ENCODE measurements at regions not wholly inside any gene's neighbourhood (a gene's known extent, or its start where the extent isn't known, plus 50 kb on each side); places are given as distances from the start of the nearest gene placed in this dataset.
"Not testable (repeated sequence)": the region's sequence is repeated elsewhere in the genome, so short reads cannot be mapped to it uniquely, and the experiment has no call there.

GRCh38 chr12:75748990-75749389 is 237.6 kb upstream of the KRR1 start:
- TF ChIP-seq, protein P1, sequence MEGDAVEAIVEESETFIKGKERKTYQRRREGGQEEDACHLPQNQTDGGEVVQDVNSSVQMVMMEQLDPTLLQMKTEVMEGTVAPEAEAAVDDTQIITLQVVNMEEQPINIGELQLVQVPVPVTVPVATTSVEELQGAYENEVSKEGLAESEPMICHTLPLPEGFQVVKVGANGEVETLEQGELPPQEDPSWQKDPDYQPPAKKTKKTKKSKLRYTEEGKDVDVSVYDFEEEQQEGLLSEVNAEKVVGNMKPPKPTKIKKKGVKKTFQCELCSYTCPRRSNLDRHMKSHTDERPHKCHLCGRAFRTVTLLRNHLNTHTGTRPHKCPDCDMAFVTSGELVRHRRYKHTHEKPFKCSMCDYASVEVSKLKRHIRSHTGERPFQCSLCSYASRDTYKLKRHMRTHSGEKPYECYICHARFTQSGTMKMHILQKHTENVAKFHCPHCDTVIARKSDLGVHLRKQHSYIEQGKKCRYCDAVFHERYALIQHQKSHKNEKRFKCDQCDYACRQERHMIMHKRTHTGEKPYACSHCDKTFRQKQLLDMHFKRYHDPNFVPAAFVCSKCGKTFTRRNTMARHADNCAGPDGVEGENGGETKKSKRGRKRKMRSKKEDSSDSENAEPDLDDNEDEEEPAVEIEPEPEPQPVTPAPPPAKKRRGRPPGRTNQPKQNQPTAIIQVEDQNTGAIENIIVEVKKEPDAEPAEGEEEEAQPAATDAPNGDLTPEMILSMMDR (conservative IDR thresholded peaks at IDR 0.05; ENCODE audit: low read length), result not testable (repeated sequence)
- TF ChIP-seq EZH2phosphoT487 (IDR thresholded peaks at IDR 0.05; ENCODE audit: borderline replicate concordance), result not testable (repeated sequence)

Measured in Loucy (cell line).